Stimulated activated CD4-positive, alpha-beta T cell treated with anti-CD3 and anti-CD28 coated beads, Interleukin-12 subunit alpha, Interleukin-12 subunit beta, amount 100 ng/mL, for 48 hours (primary cell): ENCODE measurements at regions not wholly inside any gene's neighbourhood (a gene's known extent, or its start where the extent isn't known, plus 50 kb on each side); places are given as distances from the start of the nearest gene placed in this dataset.

ENCODE experiments used
- DNase-seq, 3 donors: peaks; one replicate each; pipeline ENCODE4 v3.0.0-alpha.2; 2020; ENCODE audit warnings: low read depth in 2 of 3, low spot score in 1 of 3

DNA sequence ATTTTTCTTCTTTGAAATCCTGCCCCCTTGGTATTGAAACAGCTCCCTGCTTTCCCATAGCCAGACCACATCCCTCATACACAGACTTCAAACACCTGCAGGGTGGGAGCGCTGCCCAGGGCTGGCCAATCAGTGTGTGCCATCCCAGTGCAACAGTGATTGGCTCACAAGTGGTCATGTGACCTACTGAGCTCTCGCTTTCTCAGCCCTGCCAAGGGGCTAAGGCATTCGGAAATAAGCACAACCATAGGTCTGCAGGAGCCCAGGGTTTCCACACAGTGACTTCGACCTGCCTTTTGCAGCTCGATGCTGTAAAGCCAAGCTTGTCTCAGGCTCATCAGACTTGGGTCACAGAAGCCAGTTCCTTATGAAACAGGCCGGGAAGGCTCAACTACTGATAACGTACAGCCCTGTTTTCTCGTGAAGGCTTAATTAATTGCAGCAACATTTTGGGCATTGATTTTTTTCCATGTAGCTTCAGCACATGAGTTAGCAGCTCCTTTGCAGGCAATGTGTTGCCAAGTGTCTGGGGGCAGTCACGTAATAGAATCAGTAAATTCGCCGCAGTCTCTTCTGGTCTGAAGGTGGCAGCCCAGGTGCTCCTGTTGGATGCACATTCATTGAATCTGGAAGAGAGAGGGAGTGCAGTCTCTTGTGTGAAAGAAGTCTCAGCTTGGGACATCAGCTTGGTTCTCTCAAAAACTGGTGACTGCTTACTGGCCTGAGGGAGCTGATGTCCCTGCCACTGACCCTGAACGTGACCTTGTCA lies 1091.8 kb downstream of the AACS start:
- no peak for DNase-seq

DNA sequence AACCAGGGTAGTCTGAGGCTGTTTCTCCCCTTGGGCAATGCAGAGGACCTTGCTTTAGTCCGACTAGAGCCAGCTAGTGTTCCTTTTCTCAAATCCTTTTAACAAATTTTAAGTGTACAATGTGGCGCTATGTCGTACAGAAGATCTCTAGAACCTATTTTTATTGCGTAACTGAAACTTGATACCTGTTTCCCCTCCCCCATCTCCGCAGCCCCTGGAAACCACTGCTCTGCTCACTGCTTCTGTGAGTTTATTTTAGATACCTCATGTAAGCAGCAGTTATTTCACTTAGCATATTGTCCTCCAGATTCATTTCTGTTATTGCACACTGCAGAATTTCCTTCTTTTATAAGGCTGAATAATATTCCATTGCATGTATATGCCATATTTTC lies 1092.3 kb downstream of the AACS start:
- no peak for DNase-seq

DNA sequence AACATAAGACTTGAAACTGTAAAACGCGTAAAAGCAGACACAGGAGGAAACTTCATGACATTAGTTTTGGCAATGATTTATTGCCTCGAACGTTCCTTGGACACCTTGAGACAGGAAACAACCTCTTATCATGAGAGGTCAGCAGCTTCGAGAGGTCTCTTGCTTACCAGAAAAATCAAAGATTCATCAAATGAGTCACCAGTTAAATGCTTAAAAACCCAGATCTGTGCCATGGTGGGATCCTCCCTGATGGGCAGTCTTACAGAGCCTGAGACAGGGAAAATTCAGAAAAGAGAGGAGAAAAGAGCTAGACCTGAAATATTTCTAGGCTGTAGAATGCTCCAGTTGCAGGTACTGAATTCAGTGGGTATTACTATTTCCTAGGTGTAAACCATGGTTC lies 1093.9 kb downstream of the AACS start:
- DNase-seq = no peak

DNA sequence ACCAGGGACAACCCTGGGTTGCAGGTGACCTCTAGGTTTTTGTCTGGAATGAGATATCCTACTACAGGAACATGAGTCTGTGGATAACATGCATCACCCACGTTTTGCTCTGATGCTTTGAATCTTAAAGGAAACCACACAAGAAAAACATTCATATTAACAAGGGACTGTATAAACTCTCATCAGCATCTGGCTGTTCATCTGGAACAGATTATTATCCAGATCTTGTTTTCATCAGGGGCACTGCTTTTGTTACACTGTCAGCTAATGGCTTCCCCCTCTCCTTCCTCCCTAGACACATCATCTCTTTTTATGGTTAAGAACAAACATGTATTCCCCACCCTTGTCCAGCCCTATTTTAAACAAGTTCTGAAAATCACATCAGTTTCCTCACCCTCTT lies 1095.7 kb downstream of the AACS start:
- no peak for DNase-seq

DNA sequence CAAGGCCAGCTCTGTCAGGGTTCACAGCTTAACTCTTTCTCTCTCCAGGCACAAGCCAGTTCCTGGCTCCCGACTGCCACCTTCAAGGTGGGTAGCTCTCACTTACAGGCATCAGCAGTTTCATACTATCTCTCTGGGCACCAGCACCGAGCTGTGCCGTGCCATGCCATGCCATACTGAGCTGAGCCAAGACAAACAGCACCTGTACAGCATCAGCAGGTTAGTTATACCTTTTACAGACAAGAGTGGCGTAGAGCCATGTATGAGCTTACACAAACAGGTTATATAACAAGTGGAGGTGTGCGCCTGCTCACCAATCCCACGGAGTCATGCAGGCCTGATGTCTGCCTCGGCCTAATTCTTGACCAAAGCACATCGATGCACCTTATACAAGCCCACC lies 1098.7 kb downstream of the AACS start:
- no peak for DNase-seq

DNA sequence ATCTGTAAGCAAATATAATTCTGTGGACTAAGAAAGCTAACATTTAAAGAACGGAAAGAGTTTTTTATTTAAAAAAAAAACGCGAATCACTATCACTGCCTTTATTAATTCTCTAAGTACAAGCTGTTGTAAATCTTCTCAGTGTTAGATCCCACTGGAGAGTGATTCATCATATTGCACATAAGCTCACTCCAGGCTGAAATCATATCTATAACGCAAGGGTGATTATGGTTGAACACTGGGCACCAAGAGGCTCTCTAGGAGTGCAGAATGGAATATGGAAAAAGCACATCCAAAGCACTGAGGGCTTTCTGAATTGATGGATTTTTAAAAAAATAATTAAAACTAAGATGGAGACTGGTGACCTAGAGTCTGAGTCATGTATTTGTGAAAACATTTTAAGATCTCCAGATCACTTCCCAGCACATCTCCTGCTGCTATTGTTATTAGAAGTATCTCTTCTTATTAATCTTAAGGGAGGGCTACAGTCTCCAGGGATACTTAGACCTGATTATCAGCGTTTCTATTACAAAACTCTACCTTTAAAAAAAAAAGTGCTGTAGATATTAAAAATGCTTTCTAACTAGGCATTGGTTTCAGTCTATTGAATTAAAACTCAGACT lies 1106.8 kb downstream of the AACS start:
- no peak for DNase-seq

DNA sequence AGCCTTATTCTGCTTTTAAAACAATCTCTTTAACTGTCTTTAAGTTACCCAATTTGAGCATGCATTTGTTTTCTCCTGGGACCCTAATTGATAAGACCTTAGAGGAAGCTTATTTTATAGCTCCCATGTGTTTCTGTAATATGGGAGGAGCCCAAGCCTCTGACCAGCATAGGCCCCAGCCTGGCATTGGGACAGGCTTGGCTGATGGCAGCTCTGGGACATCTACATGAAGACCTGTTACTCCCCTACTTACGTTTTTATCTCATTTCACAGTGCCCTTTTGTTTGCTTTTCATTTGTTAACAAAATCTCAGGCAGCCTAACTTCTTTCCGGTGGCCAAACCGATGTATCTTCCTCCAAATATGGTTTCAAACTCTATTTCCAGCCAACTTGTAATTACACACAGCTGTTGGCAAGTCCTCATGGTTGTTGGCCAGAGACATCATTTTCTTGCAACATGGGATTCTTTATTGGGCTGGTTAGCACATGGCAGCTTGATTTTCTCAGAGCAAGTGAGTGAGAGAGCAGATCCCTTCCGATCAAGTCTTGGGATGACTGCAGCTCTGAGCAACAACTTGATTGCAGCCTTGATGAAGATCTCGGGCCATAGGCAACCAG lies 1117.5 kb downstream of the AACS start:
- DNase-seq = no peak

DNA sequence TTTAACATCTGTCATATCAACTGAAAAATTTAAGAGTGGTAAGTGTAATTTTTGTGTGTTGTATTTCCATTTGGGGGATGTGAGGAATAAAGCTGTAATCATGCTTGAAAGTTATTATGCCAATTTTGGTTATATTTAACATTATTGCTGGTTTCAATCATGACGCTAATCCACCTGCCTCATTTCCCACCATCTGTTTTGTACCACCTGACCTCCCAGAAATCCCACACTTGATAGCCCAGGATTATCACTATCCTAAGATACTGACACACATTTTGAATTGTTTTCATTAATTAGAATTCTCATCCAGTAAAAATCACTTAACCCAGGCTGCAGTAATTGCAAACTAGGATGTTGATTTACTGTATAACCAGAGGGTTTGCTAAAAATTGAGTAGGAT lies 1119.8 kb downstream of the AACS start:
- DNase-seq = no peak

DNA sequence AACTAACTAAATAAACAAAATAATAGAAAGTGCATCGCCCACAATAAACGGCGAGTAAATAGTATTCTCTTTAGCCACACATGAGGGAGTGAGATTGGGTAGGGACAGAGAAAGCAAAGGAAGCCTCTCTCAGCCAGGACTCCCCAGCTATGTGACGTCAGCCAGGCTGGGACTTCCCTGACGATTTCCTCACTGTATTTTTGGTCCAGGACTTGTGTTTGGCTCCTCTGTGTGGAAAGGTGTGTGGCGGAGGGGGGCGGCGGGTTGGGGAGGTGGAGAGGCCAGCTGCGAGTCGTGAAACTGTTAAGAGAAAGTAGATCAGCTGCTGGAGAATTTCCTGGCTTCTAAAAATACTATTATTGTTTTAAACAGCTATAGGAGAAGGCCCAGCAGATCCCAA lies 1124.6 kb downstream of the AACS start:
- no peak for DNase-seq

DNA sequence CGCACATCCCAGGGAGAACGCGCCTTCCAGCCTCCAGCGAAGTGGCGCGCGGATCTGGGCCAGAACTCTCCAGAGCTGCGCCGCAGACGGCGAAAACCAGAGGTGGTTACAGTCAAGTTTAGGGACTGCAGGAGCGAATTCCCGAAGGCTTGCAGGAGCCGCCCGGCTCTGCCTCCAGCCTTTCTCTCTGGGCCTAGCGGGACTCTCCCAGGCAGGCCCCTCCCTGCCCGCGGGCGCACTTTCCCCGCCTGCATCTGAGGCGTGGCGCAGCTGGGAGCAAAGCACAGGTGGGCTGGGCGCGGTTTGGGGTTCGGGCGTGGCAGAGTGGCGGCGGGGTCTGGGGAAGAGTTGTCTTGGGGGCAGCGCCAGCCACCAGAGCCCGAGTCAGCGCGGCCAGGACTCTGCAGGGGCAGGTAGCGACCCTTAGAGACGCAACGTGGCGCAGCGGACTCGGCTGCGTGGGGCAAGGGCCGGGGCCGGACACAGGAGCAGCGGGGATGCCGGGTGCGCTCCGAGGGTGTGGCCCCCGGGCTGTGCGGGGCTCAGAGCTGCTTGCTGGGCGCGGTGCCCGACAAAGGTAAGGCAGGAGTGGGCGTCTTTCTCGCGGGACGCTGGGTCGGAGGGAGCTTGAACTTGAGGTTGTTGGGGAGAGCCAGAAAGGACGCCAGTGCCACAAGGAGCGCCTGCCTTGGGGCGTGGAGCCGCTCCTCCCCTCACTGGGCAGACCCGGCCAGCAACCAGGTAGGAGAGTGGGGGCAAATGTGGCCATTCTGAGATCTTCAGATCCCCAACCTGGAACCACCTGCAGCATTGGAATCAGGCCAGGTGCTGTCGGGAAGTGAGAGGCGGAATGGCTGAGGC lies 1126.0 kb downstream of the AACS start:
- no peak for DNase-seq

DNA sequence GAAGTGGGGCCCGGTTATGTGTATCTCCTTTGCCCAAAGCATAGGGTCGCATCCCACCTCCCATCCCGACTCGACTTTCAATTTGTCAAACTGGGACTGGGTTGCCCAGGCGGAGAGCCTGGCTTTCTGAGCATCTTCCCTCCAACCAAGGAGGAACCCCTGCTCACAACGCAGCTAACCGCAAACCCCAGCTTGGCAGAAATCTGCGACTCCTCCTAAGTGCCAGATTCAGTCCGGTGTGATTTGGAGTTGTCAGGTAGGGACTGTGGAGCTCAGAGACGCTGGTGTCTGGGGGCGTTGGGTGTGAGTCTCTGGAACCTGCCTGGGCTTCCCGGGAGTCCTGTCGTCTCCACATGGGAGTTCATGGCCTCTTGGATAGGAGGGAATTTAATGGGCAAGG lies 1126.7 kb downstream of the AACS start:
- no peak for DNase-seq

DNA sequence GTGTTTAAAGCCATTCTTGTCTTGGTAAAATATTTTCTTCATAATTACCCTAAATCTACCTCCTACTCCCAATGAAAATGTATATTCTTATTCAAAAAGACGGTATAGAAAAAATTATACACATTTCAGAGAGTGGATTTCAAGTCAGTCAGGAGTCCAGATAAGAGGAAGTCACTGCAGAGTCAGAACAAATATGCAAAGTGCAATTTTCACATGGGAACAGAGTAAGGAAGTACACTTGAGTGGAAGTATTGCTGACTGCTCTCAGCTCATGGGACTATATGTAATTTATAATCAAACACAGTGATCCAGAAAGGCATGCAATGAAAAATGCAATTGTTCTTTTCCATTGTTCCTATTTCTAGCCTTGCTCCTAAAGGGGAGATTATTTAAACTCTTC lies 1128.0 kb downstream of the AACS start:
- DNase-seq = no peak

DNA sequence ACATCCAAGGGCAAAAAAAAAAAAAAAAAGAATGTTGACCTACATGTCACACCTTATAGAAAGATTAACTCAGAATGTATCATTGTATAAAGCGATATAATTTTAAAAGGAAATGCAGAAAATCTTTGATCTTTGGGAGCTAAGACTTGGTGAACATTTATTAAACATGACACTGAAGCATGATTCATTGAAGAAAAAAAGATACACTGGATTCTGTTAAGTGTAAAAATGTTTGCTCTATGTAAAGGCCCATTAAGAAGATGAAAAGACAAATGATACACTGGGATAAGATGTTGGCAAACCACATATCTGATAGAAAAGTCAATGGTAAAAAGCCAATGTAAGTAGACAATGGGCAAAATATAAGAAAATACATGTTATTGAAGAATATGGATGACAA lies 1131.0 kb downstream of the AACS start:
- DNase-seq = no peak

DNA sequence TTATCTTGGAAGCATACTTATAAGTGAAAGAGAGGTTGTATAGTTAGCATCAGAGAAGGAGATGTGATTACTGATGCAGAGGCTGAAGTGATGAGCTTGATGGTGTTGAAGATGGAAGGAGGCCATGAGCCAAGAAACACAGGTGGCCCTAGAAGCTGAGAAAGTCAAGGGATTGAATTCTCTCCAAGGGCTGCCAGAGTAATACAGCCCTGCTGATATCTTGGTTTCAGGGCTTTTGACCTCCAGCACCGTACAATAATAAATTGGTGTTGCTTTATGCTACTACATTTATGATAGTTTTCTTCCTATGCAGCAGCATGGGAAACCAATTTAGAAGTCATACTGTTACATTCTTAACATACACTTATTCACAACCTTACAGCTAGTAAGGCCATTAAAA lies 1133.3 kb downstream of the AACS start:
- no peak for DNase-seq

DNA sequence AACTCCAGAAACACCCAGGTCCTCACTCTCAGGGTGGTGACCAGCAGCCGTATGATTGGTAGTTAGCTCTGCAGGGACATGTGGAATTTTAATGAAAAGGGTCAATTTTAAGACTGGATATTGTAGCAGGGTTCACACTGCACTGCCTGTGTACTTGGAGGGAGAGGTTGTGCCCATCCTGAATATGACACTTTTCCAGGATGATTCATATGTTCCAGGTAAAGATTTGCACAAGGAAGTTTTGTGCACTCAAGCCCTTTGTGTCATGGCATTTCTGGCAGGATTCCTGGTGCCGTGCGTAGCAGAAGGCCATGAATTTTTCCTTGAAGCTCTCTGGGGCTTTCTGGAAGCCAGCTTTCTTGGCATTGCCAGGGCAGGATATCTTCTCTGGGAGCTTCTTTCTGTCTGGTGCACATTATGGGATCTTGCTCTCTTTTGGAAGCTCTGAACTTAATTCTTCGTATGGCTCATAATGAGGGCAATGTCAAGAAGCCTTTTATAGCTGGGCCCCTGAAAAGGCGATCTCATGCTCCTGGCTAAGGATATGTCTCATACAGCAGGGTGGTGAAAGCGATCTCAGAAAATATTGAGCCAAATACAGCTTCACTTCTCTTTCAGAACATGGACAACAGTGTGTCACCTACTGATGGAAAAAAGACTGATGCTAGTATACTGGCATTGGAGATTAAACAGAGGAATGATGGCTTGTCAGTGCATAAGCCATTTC lies 1133.9 kb downstream of the AACS start:
- no peak for DNase-seq

DNA sequence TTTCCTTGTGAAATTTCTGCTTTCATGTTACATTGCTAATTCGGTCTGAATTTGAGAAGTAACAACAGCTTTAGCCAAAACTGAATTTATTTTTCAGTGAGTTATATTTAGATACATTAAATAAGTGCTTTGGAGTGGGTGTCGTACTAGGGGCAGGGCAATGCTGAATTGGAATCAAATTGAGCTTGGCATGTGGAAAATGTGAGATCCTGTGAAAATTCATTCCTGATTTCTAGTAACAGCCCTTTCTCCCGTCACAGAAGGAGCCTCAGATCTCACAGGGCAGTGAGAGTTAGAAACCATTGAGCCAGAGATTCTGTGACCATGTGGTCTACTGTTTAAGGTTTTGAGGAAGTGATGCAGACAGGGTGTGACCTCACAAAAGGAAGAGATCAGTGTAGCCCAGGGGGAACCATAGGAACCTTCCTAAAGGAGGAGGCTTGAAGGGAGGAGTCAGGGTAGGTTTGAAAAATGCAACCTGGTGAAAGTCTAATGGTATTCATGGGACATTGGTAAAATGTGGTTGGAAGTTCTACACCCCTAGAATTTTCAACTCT lies 1136.8 kb downstream of the AACS start:
- no peak for DNase-seq

DNA sequence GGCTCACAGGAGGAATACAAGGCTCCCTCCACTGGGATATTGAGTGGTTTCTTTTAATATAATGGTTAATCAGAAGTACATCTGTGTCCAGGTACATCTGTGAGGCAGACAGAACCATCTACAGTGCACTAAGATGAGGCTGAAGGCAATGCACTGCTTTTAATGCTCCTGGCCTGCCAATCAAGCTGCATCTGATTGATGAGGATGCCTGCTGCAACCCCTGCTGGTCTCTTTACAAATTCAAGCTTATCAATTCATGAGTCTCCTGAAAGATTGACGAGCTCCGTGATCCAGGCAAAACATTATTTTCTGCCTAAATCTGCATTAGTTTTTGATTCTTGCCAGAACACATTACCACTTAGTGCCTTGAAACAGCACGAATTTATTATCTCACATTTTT lies 1139.1 kb downstream of the AACS start:
- DNase-seq = no peak

DNA sequence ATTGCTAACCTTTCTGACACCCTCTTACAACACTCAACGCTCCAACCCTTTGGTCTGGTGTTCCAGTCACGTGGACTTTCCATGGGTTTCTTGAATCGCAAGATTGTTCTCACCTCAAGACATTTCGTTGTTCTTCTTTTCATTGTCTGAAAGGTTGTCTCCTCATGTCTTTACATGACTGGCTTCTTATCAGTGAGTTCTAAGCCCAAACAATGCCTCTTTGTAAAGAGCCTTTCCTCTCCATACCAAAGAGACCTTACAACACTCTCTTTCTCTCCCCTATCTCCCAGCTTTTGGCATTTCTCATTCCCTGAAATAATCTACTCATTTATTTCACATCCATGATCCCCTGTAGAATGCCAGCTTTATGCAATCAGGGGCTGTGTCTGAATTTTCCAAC lies 1144.8 kb downstream of the AACS start:
- no peak for DNase-seq

DNA sequence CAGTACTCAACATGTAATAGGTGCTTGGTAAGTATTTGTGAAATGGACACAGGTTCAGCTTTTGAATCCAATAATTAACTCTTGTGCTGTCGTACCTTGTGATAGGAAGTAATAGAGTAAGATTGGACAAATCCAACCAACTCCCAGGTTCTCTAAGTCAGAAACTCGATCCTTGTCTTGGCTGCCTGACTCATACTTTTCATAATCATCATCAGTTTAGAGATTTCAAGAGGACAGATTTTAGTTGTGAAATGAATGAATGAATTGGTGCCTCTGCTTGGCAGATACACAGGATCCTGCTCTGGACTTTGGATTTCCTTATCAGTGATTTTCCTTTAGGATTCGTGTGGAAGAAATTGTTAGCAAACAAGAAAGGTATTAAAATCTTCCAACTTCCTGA lies 1145.2 kb downstream of the AACS start:
- DNase-seq = no peak

DNA sequence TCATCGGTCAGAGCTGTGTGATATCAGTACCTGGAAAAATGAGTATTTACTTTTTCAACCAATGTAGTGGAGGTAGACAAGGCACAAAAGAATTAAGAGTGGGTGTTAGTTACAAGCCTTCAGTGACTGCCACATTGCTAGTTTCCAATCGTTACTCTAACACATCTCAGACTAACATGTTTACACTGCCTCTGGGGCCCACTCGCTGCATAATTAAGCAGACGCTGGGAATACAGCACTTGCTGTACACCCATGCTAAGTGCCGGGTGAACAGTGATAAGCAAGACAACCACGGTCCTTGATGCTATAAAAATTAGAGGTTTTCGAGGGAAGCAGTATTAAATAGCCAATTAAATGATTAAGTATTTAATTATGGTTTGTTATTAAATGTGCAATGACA lies 1147.6 kb downstream of the AACS start:
- DNase-seq = no peak

DNA sequence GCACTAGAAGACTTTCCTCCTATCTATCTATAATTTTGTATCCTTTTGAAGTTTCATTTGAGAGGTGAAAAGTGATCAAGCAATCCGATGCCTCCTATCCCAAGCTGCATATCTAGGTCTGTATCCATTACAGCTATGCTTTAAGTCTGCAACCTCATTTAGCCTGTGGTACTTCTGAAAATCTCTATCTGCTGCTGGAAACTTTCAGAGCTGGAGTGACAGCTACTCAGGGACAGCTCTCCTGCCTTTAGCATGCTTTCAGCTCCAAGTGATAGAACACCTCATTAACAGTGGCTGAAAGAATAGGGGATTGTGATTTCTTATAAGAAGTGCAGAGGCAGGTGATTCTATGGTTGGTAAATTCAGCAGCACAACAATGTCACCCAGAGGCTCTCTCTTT lies 1153.5 kb downstream of the AACS start:
- no peak for DNase-seq
